Esophagus squamous epithelium (tissue), 4 donors: ENCODE measurements at regions not wholly inside any gene's neighbourhood (a gene's known extent, or its start where the extent isn't known, plus 50 kb on each side); places are given as distances from the start of the nearest gene placed in this dataset.

Experiments used
- POLR2A ChIP-seq, 4 donors: fragments of 450-650 bp; IDR thresholded peaks; one replicate each; pipeline ENCODE4 v1.6.1; 2017; ENCODE audit warnings: antibody characterized with exemption in 4 of 4, mild to moderate bottlenecking in 4 of 4, moderate library complexity in 3 of 4
- TF ChIP-seq, protein P1 (sequence below), 6 experiments: fragments of 450-650 bp in 4 of 6; fragments of 200-600 bp in 2 of 6; sonication (generic) in 2 of 6; IDR thresholded peaks; one replicate each; pipeline ENCODE4 v1.5.1; 2016 to 2019; ENCODE audit warnings: antibody characterized with exemption in 6 of 6, mild to moderate bottlenecking in 4 of 6, moderate library complexity in 4 of 6

DNA sequence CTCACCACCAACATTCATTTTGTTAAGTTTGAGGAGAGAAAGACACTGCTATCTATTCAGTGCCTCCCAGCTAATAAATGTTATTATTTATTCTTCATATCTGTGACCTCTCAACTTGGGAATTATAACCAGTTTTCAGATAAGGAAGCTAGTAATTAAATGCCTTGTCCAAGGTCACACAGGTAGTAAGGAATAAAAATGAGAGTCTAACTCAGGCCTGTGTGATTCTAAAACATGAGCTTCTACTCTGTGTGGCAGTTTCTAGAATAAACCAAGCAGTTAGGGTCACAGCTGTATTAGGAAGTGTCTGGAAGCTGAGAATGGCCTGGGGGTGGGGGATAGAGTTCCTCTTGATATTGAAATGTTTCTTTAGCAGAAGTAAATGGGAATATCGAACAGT, 137.8 kb upstream of the LRATD1 start:
- no peak for TF ChIP-seq POLR2A (IDR thresholded peaks at IDR 0.05)
- TF ChIP-seq, protein P1, sequence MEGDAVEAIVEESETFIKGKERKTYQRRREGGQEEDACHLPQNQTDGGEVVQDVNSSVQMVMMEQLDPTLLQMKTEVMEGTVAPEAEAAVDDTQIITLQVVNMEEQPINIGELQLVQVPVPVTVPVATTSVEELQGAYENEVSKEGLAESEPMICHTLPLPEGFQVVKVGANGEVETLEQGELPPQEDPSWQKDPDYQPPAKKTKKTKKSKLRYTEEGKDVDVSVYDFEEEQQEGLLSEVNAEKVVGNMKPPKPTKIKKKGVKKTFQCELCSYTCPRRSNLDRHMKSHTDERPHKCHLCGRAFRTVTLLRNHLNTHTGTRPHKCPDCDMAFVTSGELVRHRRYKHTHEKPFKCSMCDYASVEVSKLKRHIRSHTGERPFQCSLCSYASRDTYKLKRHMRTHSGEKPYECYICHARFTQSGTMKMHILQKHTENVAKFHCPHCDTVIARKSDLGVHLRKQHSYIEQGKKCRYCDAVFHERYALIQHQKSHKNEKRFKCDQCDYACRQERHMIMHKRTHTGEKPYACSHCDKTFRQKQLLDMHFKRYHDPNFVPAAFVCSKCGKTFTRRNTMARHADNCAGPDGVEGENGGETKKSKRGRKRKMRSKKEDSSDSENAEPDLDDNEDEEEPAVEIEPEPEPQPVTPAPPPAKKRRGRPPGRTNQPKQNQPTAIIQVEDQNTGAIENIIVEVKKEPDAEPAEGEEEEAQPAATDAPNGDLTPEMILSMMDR (IDR thresholded peaks at IDR 0.05): no peak
